GM03348 (cell line): ENCODE measurements at regions not wholly inside any gene's neighbourhood (a gene's known extent, or its start where the extent isn't known, plus 50 kb on each side); places are given as distances from the start of the nearest gene placed in this dataset.

Experiments
- DNase-seq: peaks from one replicate; pipeline ENCODE4 v3.0.0; 2012; ENCODE audit warnings: low spot score

GRCh38 chr2:18723219-18723618 lies 133.8 kb upstream of the NT5C1B start:
- DNase-seq = no peak

DNA sequence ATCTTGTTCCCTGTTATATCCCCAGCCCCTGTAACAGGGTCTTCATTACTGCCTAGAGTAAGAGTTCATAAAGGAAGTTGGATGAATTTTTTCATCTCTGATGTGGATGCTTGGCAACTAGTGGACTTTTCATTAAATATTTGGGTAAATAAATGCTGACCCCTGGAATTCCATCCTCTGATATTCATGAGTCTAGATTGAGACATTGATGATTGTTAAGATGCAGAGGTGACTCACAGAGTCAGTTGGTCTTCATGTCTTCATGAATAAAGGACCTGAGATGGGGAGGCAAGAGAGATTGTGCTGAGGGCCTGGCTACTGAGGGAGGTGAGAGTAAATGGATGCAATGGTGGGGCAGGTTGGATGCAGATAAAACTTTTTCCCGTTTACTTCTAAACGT lies 132.7 kb upstream of the NT5C1B start:
- DNase-seq = no peak

DNA sequence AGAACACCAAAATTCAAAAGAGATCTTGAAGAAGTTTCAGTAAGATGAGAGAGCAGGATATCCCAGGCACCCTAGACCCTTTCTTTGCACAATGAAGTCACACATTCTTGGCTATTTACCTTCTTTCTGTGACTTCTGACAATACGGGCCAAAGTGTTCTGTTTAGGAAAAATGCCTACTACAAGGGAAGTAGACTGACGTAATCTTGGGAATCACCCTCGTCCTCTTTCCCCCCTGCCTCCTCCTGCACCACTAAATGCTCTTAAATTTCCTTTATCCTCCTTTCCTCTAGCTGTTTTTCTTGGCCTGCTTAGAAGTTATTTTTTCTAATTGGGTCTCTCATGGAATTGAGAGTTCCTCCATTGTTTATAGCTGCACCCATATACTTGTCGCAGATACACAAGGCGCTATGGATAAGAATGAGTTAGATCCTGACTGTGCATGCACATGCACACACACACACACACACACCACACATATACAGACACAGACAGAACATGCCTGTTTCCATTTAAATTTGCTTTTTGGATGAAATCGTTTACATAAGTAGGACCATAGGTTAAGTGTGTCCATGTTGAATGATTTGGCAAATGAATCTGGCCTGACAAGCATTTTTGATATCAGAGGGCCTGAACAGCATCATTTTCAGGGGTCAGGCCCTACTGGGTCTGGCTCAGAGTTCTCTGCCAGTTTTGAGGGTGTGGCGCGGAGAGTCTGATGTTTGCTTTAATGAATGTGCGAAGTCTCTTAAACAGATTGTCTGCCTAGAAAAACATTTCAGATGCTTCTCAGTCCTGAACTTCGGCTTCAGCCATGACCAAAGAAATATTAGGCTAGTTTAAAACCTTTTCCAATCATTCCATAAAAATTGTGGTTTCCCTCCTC lies 131.9 kb upstream of the NT5C1B start:
- DNase-seq = no peak

GRCh38 chr2:18719978-18720775 lies 130.8 kb upstream of the NT5C1B start:
- peak; percentile 19 for DNase-seq

DNA sequence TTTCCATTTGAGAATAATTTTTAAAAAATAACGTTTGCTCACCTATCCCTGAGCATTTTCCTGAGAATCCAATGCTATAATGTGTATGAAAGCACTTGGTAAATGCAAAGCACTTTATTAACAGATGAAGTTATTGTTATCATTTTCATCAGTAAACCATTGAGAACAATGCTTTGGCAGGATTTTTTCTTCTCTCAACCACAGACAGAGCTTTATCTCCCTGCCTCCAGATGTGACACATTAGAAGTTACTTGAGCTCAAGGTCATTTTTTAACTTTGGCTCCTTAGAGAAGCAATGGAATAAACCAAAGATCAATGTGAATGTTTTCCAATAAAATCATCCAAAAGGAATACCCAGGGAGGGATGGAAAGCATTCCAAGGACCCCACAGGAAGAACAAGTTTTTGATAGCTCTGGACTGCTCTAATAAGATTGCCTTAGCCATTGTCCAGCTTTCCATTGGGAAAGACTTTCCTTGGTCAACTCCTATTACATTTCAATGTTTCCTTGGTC lies 118.9 kb upstream of the NT5C1B start:
- no peak for DNase-seq

- no peak for DNase-seq
Observed at GRCh38 chr2:18706001-18706400, 116.6 kb upstream of the NT5C1B start.

- DNase-seq = no peak
Observed at GRCh38 chr2:18704276-18704675, 114.9 kb upstream of the NT5C1B start.

GRCh38 chr2:18703555-18703954 lies 114.2 kb upstream of the NT5C1B start:
- no peak for DNase-seq

GRCh38 chr2:18701981-18702380 lies 112.6 kb upstream of the NT5C1B start:
- DNase-seq = peak; percentile 20

DNA sequence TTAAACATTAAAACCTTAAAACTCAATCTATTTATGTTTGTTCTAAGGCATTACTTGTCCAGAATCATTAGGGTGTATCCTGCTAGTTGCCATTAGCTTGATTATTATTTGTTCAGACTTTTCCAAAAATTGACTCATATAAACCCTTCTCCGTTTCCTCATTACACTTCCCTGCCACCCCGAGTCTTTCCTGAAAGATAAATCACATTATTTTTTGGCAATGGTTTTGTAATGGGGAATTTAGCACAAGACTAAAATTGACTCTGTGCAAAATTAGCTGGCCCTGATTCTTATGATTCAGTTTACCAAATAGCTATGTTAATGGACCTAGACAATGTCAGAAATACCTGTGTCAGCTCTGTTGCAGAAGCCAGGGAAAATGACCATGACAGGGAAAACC lies 112.2 kb upstream of the NT5C1B start:
- no peak for DNase-seq

DNA sequence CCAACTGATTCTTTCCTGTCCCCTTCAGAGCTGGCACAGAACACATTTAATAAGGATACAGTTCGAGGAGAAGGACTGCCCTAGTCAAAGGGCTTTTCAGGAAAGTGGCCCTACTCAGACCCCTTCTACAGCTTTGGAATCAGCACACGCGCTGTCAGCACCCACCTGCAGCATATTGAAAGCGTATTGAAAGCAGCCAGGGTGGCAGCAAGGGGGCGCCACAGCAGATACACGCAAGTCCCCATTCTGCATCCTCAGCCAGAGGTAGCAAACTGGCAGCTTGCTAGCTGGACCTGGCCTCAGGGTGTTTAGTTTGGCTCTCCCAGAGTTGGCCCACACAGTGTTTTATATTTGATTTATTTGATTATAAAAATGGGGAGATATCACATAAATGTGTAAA lies 101.0 kb upstream of the NT5C1B start:
- DNase-seq = no peak

GRCh38 chr2:18684206-18685038 lies 95.1 kb upstream of the NT5C1B start:
- DNase-seq = peak; percentile 53

DNA sequence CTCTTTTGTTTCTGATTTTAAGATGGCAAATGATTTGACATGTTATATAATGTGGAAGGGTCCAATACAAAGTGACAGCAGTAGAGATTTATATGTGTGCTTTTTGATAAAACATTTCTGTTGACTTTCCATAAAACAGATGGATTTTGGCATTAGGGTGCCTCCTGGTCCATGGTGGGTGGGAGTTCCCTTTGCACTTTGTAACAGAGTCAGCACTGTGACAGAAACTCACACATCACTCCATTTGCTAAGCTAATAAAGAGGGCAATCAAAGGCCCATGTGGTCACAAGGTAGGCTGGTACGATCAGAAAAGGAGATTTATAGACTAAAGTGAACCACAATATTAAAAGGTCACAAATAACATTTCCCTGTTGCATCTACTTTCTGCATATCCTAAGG lies 93.3 kb upstream of the NT5C1B start:
- DNase-seq = no peak

- DNase-seq = no peak
Observed at GRCh38 chr2:18677280-18677679, 87.9 kb upstream of the NT5C1B start.

GRCh38 chr2:18674309-18674708 lies 84.9 kb upstream of the NT5C1B start:
- DNase-seq = no peak

DNA sequence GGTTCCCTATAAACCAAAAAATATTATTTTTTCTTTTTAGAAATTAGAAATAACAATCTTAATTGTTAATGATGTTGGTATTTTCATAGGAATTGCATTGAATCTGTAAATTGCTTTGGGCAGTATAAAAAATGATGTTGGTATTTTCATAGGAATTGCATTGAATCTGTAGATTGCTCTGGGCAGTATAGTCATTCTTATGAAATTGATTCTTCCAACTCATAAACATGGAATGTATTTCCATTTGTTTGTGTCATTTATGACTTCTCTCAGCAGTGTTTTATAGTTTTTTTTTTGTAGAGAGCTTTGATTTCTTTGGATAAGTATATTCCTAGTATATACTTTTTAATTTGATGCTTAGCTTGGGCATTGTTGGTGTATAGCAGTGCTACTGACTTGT lies 82.0 kb upstream of the NT5C1B start:
- no peak for DNase-seq

GRCh38 chr2:18668221-18668620 lies 78.9 kb upstream of the NT5C1B start:
- DNase-seq = no peak

GRCh38 chr2:18664421-18664820 lies 75.1 kb upstream of the NT5C1B start:
- no peak for DNase-seq

GRCh38 chr2:18663861-18664260 lies 74.5 kb upstream of the NT5C1B start:
- no peak for DNase-seq

DNA sequence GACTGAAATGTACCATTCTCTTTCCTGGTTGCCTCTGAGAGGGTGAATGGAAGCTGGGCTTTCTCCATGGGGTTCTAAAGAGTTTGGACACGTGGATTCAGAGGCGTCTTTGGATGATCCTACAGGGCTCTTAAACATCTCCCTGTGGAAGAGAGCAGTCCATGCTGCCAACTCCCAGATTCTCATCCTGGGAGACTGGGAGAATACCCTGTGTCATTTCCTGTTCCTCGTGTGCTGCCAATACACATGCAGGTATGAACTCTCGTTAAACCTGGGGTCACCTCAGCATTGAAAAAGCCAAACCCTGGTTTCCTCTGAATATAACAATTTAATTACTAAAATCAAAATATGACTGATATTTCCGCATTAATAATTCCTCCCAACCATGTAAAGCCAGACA lies 73.3 kb upstream of the NT5C1B start:
- no peak for DNase-seq

GRCh38 chr2:18659915-18660314 lies 70.5 kb upstream of the NT5C1B start:
- no peak for DNase-seq

DNA sequence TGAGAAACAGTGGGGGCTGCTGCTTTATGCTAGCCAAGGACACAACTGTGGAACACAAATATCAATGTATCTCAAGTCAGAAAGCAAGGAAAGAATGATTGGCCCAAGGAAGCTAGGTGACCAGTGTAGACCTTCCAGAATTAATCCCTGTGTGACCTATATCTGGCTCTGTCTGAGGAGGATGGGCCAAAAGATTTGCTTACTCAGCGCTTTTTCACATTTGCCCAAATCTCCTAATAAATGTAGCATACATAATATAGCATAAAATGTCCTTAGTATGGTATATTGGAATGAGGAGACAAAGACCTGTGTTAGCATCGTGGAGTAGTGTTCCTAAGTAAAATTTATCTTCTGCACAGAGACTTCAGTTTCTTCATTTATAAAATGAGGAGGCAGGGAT lies 66.7 kb upstream of the NT5C1B start:
- no peak for DNase-seq
